Thyroid gland (tissue), 4 donors: ENCODE measurements at regions not wholly inside any gene's neighbourhood (a gene's known extent, or its start where the extent isn't known, plus 50 kb on each side); places are given as distances from the start of the nearest gene placed in this dataset.

Source experiments
- DNase-seq, 2 donors: peaks; one replicate each; pipeline ENCODE4 v3.0.0-alpha.2; 2019
- H3K27ac ChIP-seq, 3 donors: fragments of 200-600 bp; sonication (generic); 1 replicate in 2 of 3; 2 replicates in 1 of 3; pipeline ENCODE4 v1.5.1; 2016 to 2019; ENCODE audit warnings: mild to moderate bottlenecking in 1 of 3, moderate library complexity in 1 of 3
- H3K27me3 ChIP-seq: fragments of 200-600 bp; sonication (generic); one replicate; pipeline ENCODE4 v1.5.1; 2019
- H3K36me3 ChIP-seq, 2 donors: fragments of 200-600 bp; sonication (generic); one replicate each; pipeline ENCODE4 v1.5.1; 2016 to 2019
- H3K4me1 ChIP-seq, 2 donors: fragments of 200-600 bp; sonication (generic); one replicate each; pipeline ENCODE4 v1.5.1; 2017 to 2019
- H3K4me3 ChIP-seq, 3 donors: fragments of 200-600 bp; sonication (generic); replicated peaks in 1 of 3; 1 replicate in 2 of 3; 2 replicates in 1 of 3; pipeline ENCODE4 v1.5.1; 2016; ENCODE audit warnings: mild to moderate bottlenecking in 1 of 3
- H3K9me3 ChIP-seq: fragments of 200-600 bp; sonication (generic); one replicate; pipeline ENCODE4 v1.5.1; 2017
- POLR2A ChIP-seq, 2 donors: fragments of 450-650 bp; IDR thresholded peaks; one replicate each; pipeline ENCODE4 v1.6.1; 2017; ENCODE audit warnings: antibody characterized with exemption in 2 of 2, mild to moderate bottlenecking in 2 of 2, moderate library complexity in 1 of 2
- WGBS, 2 donors: methylation state at CpG; one replicate each; pipeline ENCODE4 v1.1.5; 2017; 5-methylcytosine and 5-hydroxymethylcytosine counted together
- intact Hi-C: fragments of 100-400 bp; cut with DNase I; formaldehyde crosslinking; loops from one replicate; pipeline ENCODE4 v1.15.1; 2023
- TF ChIP-seq, protein P1 (sequence below), 6 experiments: fragments of 200-600 bp in 3 of 6; fragments of 450-650 bp in 3 of 6; sonication (generic) in 3 of 6; IDR thresholded peaks; one replicate each; pipeline ENCODE4 v1.5.1; 2016 to 2019; ENCODE audit warnings: antibody characterized with exemption in 6 of 6, mild to moderate bottlenecking in 2 of 6, inconsistent platforms in 1 of 6, moderate library complexity in 1 of 6

DNA sequence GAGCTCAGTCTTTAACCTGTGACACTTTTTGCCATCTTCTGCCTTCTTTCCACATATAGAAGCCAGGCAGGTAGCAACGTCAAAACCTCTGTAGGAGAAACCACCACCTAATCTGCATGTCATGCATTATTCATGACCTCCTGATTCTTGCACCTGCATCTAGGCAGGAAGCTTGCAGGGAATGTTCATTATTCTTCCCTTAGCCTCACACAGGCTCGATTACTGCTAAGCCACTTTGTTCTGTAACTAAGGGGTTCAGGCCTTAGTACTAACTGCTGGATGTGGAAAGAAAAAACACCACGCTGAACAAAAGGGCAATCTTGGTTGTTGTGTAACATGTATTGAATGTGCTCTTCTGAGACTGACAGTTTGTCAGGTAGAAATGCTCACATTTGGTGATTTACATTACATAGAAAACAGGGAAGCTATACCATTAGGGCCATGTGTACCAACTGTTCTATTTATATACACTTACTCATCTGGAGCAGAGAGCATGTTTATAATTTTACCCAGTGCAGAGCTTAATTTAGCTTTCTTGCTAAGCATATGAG lies 366.9 kb downstream of the KLF12 start:
- Histone ChIP-seq H3K4me3 (no peak overlapping the region), H3K36me3 (no peaks in the 10 kb centered on the region), H3K27ac (peak overlapping the region in 1 of 3 donors; percentile 51), H3K9me3 (no peaks in the 10 kb centered on the region), H3K4me1 (peaks cover 10 to 11% of the 10 kb centered on the region in 2 donors), H3K27me3 (no peaks in the 10 kb centered on the region)
- DNase-seq, result no peak
- WGBS, 2 donors, result 69 to 80% methylated on average over 3 of the region's 3 CpGs
- TF ChIP-seq, protein P1, sequence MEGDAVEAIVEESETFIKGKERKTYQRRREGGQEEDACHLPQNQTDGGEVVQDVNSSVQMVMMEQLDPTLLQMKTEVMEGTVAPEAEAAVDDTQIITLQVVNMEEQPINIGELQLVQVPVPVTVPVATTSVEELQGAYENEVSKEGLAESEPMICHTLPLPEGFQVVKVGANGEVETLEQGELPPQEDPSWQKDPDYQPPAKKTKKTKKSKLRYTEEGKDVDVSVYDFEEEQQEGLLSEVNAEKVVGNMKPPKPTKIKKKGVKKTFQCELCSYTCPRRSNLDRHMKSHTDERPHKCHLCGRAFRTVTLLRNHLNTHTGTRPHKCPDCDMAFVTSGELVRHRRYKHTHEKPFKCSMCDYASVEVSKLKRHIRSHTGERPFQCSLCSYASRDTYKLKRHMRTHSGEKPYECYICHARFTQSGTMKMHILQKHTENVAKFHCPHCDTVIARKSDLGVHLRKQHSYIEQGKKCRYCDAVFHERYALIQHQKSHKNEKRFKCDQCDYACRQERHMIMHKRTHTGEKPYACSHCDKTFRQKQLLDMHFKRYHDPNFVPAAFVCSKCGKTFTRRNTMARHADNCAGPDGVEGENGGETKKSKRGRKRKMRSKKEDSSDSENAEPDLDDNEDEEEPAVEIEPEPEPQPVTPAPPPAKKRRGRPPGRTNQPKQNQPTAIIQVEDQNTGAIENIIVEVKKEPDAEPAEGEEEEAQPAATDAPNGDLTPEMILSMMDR (IDR thresholded peaks at IDR 0.05), result no peak
- TF ChIP-seq POLR2A (IDR thresholded peaks at IDR 0.05), result no peak
- intact Hi-C loops, result loop anchor here (10.0 kb wide), 1 partner anchor 368 kb away; the partner anchor contains the start of gene KLF12

- TF ChIP-seq POLR2A (IDR thresholded peaks at IDR 0.05), result no peak
- TF ChIP-seq, protein P1 (IDR thresholded peaks at IDR 0.05), result no peak
- Histone ChIP-seq H3K27ac (peak overlapping the region; percentile 10 to 51 (median 21)), H3K4me1 (peaks cover 10 to 11% of the 10 kb centered on the region in 2 donors), H3K9me3 (no peaks in the 10 kb centered on the region), H3K36me3 (no peaks in the 10 kb centered on the region), H3K4me3 (no peak overlapping the region), H3K27me3 (no peaks in the 10 kb centered on the region)
- WGBS, 2 donors, result 23 to 29% methylated on average over 12 of the region's 12 CpGs
- DNase-seq, result peak; percentile 92 to 95
- intact Hi-C loops, result loop anchor here (10.0 kb wide), 1 partner anchor 369 kb away; the partner anchor contains the start of gene KLF12
These were observed 368.4 kb downstream of the KLF12 start for GRCh38 chr13:73765651-73766384.

DNA sequence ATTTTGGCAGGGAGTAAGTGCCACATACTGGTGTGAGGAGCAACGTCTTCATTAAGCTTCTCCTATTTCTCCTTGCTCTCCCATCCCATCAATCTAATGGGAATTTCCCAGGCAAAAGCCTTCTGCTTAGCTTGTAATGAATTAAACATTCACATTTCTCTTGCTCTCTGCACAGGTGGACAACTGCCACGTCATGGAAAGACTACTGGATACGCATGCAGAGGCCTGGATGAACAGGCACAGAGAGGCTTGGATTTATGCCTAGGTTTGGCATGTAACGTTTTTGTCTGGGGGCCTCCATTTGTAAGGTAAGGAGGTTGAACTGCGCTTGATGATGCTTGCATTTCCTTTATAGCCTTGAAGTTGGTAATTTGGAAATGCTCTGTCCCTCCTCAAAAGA lies 374.8 kb downstream of the KLF12 start:
- DNase-seq, result no peak
- intact Hi-C loops, result no loop called here
- Histone ChIP-seq H3K36me3 (no peaks in the 10 kb centered on the region), H3K27me3 (no peaks in the 10 kb centered on the region), H3K4me3 (no peak overlapping the region), H3K9me3 (no peaks in the 10 kb centered on the region), H3K4me1 (no peaks in the 10 kb centered on the region), H3K27ac (no peak overlapping the region)
- TF ChIP-seq, protein P1 (IDR thresholded peaks at IDR 0.05), result no peak
- TF ChIP-seq POLR2A (IDR thresholded peaks at IDR 0.05), result no peak
- 86 to 88% methylated on average over 5 of the region's 5 CpGs for WGBS, 2 donors

DNA sequence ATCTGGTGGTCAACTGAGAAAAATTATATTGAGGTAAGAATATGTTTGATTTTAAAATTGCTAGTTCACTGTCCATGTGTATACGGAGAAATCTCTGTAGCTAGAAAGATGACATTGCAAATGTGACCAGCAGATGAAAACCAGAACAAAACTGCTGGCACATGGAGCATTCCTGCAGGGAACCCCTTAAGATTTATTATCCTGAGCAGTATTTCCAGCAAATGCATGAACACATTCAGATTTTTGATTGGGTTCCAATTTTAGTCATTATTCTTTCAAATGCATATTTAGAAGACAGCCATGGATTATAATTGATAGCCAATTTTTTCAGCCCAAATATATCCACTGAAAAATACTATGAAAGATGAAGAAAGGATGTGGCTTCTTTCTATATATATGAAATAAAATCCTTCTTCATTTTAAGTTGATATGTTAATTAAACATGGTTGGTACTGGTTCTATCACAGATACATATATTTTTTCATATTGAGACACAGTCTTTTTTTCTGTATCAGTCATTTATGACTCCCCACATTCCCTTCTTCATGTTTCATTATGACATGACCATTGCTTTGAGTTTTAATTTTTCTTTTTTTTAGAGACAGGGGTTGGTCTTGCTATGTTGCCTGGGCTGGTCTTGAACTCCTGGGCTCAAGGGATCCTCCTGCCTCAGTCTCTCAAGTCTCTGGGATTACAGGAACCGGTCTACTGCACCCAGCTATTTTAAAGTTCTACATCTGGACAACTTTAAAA lies 376.5 kb downstream of the KLF12 start:
- intact Hi-C loops, result no loop called here
- 91 to 97% methylated on average over 2 of the region's 2 CpGs for WGBS, 2 donors
- no peak overlapping the region for H3K27ac ChIP-seq

More for the DNA sequence above, 376.5 kb downstream of the KLF12 start:
- TF ChIP-seq, protein P1 (IDR thresholded peaks at IDR 0.05), result no peak
- no peak for TF ChIP-seq POLR2A (IDR thresholded peaks at IDR 0.05)
- no peak for DNase-seq
- Histone ChIP-seq H3K36me3 (no peaks in the 10 kb centered on the region), H3K4me3 (no peak overlapping the region), H3K9me3 (no peaks in the 10 kb centered on the region), H3K4me1 (no peaks in the 10 kb centered on the region), H3K27me3 (no peaks in the 10 kb centered on the region)
